KBM-7 (cell line): ENCODE measurements at regions not wholly inside any gene's neighbourhood (a gene's known extent, or its start where the extent isn't known, plus 50 kb on each side); places are given as distances from the start of the nearest gene placed in this dataset.
"Not testable (repeated sequence)": the region's sequence is repeated elsewhere in the genome, so short reads cannot be mapped to it uniquely, and the experiment has no call there.

Experiments used
- DNase-seq: peaks from one replicate; pipeline ENCODE4 v3.0.0-alpha.2; 2015
- in situ Hi-C: fragments of 300-500 bp; cut with MboI; formaldehyde crosslinking; loops from 2 replicates; pipeline ENCODE4 v1.14.3; 2020; ENCODE audit warnings: low sequenced_read_pairs, low pct_unique_long_range_greater_than_20kb, mixed read lengths

DNA sequence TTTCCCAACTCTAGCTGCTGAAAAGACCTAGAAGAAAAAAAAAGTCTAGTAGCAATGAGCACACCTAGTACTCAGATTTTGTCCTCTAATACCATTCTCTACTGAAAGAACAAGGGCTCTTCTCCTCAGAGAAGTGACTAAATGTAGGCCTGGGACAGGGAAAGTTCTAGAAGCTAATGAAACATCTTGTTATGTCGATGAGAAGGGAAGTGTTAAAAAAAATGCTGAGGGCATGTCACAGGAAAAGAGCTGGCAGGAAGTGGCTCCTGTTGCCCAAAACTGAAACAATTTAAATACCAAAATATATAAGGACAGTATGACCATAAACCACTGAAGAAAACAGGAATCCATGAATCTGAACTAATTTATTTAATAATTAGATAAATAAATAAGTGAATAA, 581.4 kb upstream of the TBL1XR1 start:
- in situ Hi-C loops = no loop called here
- DNase-seq = peak; percentile 45

DNA sequence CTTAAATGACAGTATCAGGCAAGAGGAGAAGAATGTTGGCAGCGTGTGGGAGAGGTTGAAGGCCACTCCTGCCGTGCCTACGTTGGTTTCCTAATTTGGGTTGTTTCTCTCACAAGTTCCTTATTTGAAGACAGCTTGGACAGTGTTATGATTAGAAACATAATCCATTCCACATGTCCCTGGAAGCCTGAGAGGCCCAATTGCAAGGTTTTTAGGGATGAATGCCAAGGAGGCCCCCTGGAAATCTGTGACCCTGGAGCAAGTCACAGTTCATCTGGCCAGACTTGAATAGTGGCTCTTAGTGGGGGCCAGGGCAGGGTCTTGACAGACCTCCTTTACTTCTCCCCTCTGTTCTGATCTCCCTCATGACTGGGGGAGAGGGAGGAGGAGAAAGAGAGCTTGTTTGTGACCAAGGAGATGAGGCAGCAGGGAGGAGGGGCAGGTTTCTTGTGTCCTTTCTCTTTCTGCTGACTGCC, 584.4 kb upstream of the TBL1XR1 start:
- in situ Hi-C loops = no loop called here
- peak; percentile 82 for DNase-seq

DNA sequence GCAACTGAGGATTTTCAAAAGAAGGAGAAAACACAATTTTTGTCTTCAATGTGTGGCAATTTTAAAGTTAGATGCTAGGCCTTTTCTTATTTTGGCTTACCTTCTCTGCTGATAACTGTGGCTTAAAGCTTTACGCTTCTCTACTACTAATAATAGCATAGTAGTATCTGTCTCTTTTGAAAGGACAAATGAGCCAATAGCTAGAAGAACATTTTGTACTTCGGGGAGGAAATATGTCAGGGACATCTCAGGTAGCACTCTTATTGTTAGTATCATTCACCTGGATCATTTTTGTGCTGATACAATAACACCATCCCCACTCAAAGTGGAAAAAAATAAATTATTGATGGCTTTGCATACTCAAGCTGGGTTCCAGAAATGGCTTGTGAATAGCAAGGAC, 586.1 kb upstream of the TBL1XR1 start:
- no peak for DNase-seq
- in situ Hi-C loops = no loop called here

DNA sequence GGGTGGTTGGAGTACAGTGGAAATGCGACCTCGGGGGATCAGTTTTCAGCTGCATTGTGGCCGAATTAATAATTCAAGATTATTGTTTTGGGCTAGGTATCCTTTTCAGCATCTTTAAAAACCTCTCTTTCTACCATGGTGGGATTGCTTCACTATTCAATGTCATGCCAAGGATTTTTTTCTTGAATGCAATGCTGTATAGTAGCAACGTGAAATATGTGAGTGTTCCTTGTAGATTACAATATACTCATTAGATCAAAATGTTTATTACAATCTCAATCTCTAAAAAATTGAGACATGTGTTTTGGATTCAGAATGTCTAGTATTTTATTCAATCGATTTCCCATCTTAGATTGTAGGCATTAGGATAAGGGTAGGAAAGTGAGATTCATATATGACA, 586.5 kb upstream of the TBL1XR1 start:
- in situ Hi-C loops = no loop called here
- no peak for DNase-seq

DNA sequence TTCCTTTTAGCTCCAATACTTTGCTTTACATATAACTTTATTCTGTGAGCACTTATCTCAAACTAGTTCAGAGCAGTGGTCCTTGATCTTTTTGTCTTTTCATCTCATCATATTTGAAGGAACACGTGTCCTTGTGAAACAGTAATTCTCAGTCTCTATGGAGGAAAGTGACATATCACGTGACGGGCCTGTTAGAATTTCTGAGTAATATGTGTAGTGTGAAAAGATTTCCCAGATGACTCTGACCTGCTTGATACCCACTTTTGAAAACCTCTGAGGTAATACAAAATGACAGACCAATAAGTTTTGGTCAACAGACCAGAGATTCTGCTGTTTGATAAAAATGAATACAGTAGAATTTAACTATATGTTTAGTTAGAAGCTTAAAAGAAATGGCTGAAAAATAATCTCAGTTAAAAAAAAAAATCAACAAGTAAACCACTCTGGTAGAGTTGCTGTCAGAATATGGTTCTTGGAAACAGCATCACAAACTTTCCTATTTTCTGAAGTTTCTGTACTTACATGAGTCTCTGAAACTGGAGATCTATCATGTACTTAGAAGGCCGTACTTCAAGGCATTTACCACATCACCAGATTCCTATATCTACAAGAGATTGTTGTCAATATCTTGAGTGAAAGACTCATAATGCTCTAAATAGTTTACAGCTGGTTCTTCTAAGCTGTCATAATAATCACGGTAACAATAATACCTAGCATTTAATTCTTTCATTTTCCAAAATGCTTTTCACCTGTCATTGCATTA, 590.2 kb upstream of the TBL1XR1 start:
- DNase-seq = no peak
- in situ Hi-C loops = no loop called here

DNA sequence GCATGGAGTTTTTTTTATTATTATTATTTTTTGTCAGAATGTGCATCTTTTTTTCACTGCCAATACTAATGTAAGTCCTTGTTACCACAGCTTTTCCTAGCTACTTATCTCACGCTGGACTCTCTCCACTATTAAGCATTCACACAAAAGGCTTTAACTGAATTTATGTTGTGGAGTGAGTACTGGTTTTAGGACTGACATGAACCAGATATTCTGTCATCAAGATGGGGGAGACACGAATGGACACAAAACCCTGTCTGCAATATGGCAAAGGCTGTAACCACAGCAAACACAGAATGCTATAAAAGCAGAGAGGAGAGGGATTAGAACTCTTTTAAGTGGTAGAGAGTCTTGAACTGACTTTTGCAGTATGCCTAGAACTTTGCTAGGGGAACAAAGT, 592.2 kb upstream of the TBL1XR1 start:
- DNase-seq = no peak
- in situ Hi-C loops = no loop called here

DNA sequence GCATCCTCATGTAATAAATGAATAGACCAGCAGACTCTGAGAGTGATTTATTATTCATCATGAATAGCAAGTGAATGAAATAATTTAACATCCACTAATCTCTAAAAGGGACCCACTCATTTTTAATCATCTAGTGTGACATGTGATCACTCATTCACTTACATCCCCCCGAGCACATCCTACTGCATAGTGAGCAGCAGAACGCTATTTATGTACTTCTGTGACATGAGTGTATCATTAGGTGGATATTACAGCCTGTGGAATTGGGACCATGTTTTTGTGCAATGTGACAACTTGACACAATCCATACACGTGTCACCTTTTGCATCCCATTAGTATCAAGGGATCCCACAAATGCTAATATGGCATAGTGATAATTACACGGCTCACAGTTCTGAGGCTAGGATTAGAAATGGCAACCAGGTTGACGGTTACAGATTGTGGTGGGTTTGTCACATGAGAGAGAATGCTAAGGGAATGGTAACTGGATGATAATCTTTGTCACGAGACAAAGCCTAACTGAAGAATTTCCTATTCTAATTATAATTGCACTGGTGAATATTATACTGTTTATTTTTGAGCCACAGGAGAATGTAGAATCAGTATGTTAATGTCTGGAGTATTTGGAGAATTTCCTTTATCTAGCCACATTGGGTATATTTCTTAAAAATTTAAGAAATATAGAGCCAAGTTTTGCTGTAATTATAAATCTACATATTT, 595.2 kb upstream of the TBL1XR1 start:
- no peak for DNase-seq
- in situ Hi-C loops = no loop called here

DNA sequence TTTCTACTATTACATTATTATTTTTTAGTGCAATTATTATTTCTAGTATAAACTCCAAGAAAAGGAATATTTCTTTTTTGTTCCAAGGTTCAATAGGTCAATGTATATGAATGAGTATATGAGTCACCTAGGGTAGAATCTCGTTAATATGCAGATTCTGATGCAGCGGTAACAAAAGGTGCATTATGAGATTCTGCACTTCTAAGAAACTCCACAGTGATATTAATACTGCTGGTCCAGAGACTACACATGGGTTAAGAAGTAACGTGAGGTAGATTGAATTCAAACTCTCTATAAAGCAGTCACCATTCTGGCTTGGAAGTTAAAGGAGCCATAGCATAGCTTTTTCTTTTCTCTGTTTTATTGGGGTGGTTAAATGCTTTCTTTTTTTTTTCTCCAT, 596.2 kb upstream of the TBL1XR1 start:
- in situ Hi-C loops = no loop called here
- no peak for DNase-seq

DNA sequence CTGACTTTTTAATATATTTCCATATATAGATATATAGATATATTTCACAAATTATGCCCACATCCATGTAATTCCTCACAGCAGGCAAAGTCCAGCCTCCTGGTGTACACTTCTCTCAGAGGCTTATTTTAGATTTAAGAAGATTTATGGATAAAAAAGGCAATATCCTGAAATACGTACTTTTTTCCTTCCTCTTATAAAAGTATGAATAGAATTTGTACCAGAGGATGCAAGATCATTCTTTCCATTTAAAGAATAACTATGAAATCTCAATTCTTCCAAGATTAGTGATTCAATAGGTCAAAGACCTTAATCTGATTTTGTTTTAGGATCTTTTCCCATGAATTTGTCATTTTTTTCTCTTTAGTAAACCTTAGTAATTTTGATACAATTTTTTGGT, 597.9 kb upstream of the TBL1XR1 start:
- DNase-seq = no peak
- in situ Hi-C loops = no loop called here

DNA sequence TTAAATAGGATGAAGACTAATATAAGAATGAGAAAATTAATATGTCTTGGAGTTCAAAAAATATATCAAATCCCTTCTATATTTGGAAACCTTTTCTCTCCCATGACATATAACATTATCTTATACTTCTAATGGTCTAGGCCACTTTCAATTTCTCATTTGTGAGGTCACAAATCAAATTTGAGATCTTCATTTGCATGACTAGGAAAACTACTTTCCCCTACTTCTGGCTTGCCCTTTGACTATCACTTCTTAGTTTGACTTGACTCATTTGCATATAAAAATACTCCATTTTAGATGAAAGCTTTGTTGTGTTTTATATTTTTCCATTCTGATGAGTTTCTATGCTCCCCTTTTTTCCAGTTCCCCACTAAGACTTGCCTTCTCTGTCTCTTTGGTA, 598.6 kb upstream of the TBL1XR1 start:
- DNase-seq = no peak
- in situ Hi-C loops = no loop called here

DNA sequence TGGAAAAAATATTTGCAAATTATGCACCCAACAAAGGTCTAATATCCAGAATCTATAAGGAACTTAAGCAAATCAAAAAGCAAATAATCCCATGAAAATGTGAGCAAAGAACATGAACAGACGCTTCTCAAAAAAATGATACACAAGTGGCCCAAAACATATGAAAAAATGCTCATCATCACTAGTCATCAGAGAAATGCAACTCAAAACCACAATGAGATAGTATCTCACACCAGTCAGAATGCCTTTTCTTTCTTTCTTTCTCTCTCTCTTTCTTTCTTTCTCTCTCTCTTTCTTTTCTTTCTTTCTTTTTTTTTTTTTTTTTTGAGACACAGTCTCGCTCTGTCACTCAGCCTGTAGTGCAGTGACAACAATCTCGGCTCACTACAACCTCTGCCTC, 602.9 kb upstream of the TBL1XR1 start:
- in situ Hi-C loops, DNase-seq: not testable (repeated sequence)

DNA sequence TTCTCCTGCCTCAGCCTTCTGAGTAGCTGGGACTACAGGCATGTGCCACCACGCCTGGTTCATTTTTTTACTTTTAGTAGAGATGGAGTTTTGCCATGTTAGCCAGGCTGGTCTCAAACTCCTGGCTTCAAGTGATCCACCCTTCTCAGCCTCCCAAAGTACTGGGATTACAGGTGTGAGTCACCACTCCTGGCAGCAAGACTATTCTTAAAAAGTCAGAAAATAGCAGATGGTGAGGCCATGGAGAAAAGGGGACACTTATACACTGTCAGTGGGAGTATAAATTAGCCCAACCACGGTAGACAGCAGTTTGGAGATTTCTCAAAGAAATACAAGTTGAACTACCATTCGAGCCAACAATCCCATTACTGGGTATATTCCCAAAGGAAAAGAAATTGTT, 603.3 kb upstream of the TBL1XR1 start:
- in situ Hi-C loops = no loop called here
- DNase-seq = no peak

DNA sequence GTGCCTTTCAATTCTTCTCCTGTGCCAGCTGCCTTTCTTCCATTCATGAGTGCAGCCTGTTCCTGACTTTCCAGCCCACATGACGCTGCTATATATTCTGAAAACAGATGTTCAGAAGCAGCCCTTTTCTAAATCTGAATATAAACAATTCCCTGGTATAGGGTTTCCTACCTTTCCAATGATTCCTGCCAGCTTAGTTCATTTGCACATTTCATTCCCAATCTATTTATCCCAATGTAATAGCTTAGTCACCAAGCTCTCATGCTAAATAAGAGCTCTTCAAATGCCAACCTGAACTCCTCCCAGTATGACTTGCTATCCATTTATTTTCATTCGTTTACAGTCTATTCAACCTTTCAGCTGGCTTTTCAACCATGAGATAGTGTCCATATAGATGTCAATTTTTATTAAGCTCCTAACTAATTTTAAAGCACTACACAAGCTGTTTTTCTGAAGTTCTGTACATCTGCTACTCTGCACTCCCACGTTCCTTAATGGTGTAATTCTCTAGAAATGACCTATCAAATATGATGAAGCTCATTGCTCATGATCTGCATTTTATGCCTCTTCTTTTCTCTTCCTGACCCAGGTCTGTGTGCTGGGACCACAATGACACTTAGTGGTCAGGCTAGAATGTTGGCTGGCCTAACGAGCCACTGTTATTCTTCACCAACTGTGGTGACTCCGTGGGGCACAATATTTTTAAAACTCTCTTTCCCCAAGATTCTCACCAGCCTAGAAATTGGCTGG, 605.0 kb upstream of the TBL1XR1 start:
- in situ Hi-C loops = no loop called here
- no peak for DNase-seq

DNA sequence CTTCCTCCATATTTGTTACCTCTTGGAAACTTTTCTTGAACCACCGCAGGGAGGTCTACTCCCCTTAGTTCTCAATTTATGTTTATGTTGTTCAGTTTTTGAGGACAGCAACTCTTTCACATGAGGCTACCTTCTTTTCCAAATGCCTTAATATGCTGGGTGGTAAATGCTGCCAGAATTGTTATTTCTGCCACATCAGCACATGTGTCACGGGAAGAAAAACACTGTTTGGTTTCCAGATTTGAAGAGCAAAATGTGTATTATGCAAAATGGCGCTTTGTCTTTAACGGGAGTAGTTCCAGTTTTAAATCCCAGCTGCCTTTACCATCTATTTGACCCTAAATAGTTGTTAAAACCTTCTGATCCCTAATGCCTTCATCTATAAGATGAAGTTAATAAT, 606.2 kb upstream of the TBL1XR1 start:
- in situ Hi-C loops = no loop called here
- no peak for DNase-seq

DNA sequence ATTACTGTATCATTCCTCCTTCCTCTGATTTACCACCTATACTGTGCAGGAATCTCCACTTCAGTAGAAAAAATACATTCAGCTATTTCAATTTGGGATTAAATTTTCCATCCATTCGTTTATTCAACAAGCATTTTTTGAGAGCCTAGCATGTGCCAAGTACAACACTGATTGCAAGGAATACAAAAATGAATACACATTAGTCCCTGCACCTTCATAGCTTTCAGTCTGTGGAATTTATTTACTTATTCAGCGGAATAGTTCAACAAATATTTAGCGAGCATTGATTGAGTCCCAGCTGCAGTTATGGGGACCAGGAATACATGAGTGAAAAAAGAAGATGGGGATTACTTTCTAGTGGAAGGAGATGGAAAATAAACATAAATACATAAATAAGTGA, 606.8 kb upstream of the TBL1XR1 start:
- in situ Hi-C loops = no loop called here
- no peak for DNase-seq

DNA sequence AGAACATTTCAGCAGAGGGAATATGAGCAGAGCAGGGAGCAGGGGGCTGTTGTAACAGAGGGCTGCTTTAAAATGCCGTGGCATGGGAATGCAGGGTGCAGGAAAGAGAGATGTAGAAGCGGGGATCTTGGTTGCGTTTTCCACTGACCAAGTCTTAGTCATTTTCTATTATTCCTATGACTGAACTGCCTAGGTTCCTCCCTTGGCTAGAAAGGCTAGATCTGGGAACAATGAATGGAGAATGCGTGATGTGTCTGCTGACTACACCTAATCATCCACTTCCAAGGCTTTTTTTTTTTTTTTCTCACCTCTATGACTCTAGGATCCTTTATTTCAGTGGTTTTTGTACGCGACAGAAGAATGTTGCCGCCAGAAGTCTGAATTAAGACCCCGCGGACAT, 607.4 kb upstream of the TBL1XR1 start:
- DNase-seq = no peak
- in situ Hi-C loops = no loop called here

DNA sequence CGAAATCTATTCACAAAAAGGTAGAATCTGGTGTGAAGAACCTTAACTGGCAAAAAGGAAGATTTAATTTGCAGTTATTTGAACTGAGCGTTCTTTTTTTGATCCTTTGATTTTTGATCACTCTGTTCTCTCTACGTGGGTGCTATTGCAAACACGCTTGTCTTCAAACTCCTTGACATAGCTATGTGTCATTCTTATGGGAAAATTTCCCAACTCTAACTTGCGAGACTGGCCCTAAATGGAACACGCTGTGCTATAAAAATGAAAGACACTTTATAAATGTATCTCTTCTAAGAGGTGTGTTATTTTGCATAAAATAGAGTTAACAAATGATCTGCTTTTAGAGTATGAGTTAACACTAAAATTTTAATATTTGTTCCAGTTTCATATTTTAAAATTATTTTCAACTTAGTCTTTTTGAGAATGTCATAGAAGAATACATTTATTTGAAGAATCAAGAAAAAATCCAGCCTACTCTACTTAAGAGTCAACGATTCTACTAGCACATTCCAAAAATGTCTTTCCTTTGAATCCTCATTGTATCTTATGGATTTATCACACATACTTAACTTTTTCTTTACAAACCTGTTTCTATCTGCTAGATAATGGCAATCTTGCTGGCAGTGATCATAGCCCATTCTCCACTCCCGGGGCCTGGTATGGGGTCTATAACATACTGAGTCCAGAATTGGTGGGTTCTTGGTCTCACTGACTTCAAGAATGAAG, 610.0 kb upstream of the TBL1XR1 start:
- in situ Hi-C loops = no loop called here
- DNase-seq = no peak

DNA sequence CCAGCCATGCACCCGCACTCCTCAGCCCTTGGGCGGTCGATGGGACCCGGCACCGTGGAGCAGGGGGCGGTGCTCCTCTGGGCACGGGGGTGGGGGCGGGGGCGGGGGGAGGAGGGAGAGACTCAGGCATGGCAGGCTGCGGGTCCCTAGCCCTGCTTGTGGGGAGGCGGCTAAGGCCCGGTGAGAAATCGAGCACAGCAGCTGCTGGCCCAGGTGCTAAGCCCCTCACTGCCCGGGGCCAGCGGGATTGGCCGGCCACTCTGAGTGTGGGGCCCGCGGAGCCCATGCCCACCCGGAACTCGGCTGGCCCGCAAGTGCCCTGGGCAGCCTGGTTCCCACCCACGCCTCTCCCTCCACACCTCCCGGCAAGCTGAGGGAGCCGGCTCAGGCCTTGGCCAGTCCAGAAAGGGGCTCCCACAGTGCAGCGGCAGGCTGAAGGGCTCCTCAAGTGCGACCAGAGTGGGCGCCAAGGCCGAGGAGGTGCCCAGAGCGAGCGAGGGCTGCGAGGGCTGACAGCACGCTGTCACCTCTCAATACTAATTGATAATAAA, 611.7 kb upstream of the TBL1XR1 start:
- in situ Hi-C loops, DNase-seq: not testable (repeated sequence)

DNA sequence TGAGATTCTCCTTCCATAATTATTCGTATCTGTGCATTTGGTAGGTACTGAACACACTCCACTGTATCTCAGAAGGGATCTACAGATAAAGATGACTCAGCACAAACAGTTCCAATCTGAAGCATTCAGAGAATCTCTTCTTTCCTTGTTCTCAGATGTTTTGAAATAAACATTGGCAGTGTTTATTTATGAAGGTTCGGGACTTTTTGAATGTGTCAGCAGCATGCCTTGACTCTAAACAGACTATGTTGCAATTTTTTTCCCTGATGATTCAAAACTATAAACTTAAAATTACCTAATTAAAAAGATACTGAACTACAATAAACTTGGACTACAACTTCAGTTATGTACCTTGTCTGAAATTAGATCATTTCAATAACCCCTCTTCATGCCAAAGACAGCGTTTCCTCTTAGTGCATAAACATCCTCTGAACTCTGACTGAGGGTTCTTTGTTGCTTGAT, 612.9 kb upstream of the TBL1XR1 start:
- in situ Hi-C loops = no loop called here
- peak; percentile 30 for DNase-seq
